HepG2 (cell line): ENCODE measurements at regions not wholly inside any gene's neighbourhood (a gene's known extent, or its start where the extent isn't known, plus 50 kb on each side); places are given as distances from the start of the nearest gene placed in this dataset.
A peak's percentile ranks its signal among the peaks of the same experiment; 100 is the strongest.

Experiments
- ARNTL ChIP-seq: sonication (generic); formaldehyde crosslinking; IDR thresholded peaks from 2 replicates; pipeline ENCODE4 v1.4.0; 2020; ENCODE audit warnings: mild to moderate bottlenecking, missing genetic modification reagents
- CBFB ChIP-seq: sonication (generic); formaldehyde crosslinking; IDR thresholded peaks from 2 replicates; pipeline ENCODE4 v1.4.0; 2020; ENCODE audit warnings: missing genetic modification reagents
- FOXK1 ChIP-seq: sonication (generic); formaldehyde crosslinking; IDR thresholded peaks from 2 replicates; pipeline ENCODE4 v1.4.0; 2020; ENCODE audit warnings: low read depth, missing genetic modification reagents, borderline replicate concordance
- HIVEP1 ChIP-seq: sonication (generic); formaldehyde crosslinking; IDR thresholded peaks from 2 replicates; pipeline ENCODE4 v1.4.0; 2020; ENCODE audit warnings: mild to moderate bottlenecking, missing genetic modification reagents
- MIER3 ChIP-seq: IDR thresholded peaks from 2 replicates; pipeline ENCODE4 v1.6.1; 2016; ENCODE audit warnings: missing compliant biosample characterization, borderline replicate concordance
- MIXL1 ChIP-seq: IDR thresholded peaks from 2 replicates; pipeline ENCODE4 v1.6.1; 2016
- MXI1 ChIP-seq: IDR thresholded peaks from 3 replicates; pipeline ENCODE4 v1.6.1; 2012; ENCODE audit warnings: low read depth, low read length, inconsistent platforms, borderline replicate concordance
- NFATC3 ChIP-seq: sonication (generic); formaldehyde crosslinking; IDR thresholded peaks from 2 replicates; pipeline ENCODE4 v1.5.1; 2020; ENCODE audit warnings: mild to moderate bottlenecking, missing genetic modification reagents
- PTBP1 ChIP-seq: fragments of 200-400 bp; formaldehyde crosslinking; IDR thresholded peaks from 2 replicates; pipeline ENCODE4 v1.6.1; 2018; ENCODE audit warnings: low read length, low read depth; ENCODE audit not compliant: poor library complexity, severe bottlenecking
- ZNF354B ChIP-seq: sonication (generic); formaldehyde crosslinking; IDR thresholded peaks from 2 replicates; pipeline ENCODE4 v1.8.0; 2022; ENCODE audit warnings: mild to moderate bottlenecking, missing genetic modification reagents
- ZNF567 ChIP-seq: sonication (generic); formaldehyde crosslinking; IDR thresholded peaks from 2 replicates; pipeline ENCODE4 v1.8.1; 2023; ENCODE audit warnings: mild to moderate bottlenecking, missing genetic modification reagents, borderline replicate concordance
- ZNF615 ChIP-seq: sonication (generic); formaldehyde crosslinking; IDR thresholded peaks from 2 replicates; pipeline ENCODE4 v1.5.0; 2020; ENCODE audit warnings: mild to moderate bottlenecking, missing genetic modification reagents, borderline replicate concordance
- ZNF660 ChIP-seq: sonication (generic); formaldehyde crosslinking; IDR thresholded peaks from 2 replicates; pipeline ENCODE4 v1.5.1; 2020; ENCODE audit warnings: mild to moderate bottlenecking, low read depth, missing genetic modification reagents, borderline replicate concordance
- ZNF691 ChIP-seq: sonication (generic); formaldehyde crosslinking; IDR thresholded peaks from 2 replicates; pipeline ENCODE4 v1.4.0; 2020; ENCODE audit warnings: missing genetic modification reagents, low read depth, mild to moderate bottlenecking, borderline replicate concordance
- TF ChIP-seq, protein P1 (sequence below): IDR thresholded peaks from 2 replicates; pipeline ENCODE4 v1.6.1; 2016; ENCODE audit warnings: missing biosample characterization, missing genetic modification reagents, low read depth
- TF ChIP-seq, protein P2 (sequence below): sonication (generic); formaldehyde crosslinking; IDR thresholded peaks from 2 replicates; pipeline ENCODE4 v1.4.0; 2020; ENCODE audit warnings: mild to moderate bottlenecking, missing genetic modification reagents
- TF ChIP-seq, protein P3 (sequence below): sonication (generic); formaldehyde crosslinking; IDR thresholded peaks from 2 replicates; pipeline ENCODE4 v1.4.0; 2020; ENCODE audit warnings: missing genetic modification reagents
- TF ChIP-seq, protein P4 (sequence below): sonication (generic); formaldehyde crosslinking; IDR thresholded peaks from 2 replicates; pipeline ENCODE4 v1.8.0; 2022; ENCODE audit warnings: mild to moderate bottlenecking, missing genetic modification reagents, moderate library complexity
- TF ChIP-seq, protein P5 (sequence below): IDR thresholded peaks from 2 replicates; pipeline ENCODE4 v1.6.1; 2016

GRCh38 chr2:206846981-206847834, 81.8 kb downstream of the FASTKD2 start (continued):
- TF ChIP-seq, protein P1, sequence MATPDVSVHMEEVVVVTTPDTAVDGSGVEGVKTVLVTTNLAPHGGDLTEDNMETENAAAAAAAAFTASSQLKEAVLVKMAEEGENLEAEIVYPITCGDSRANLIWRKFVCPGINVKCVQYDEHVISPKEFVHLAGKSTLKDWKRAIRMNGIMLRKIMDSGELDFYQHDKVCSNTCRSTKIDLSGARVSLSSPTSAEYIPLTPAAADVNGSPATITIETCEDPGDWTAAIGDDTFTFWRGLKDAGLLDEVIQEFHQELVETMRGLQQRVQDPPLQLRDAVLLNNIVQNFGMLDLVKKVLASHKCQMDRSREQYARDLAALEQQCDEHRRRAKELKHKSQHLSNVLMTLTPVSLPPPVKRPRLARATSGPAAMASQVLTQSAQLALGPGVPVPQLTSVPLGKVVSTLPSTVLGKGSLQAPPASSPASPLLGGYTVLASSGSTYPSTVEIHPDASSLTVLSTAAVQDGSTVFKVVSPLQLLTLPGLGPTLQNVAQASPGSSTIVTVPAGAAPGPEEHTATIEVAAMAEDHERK (CRISPR knock-in tag), result no peak
- TF ChIP-seq NFATC3 (CRISPR knock-in tag), result no peak
- no peak for TF ChIP-seq ZNF354B (CRISPR knock-in tag)
- TF ChIP-seq ZNF660 (CRISPR knock-in tag), result no peak
- no peak for TF ChIP-seq ZNF567 (CRISPR knock-in tag)
- TF ChIP-seq, protein P2, sequence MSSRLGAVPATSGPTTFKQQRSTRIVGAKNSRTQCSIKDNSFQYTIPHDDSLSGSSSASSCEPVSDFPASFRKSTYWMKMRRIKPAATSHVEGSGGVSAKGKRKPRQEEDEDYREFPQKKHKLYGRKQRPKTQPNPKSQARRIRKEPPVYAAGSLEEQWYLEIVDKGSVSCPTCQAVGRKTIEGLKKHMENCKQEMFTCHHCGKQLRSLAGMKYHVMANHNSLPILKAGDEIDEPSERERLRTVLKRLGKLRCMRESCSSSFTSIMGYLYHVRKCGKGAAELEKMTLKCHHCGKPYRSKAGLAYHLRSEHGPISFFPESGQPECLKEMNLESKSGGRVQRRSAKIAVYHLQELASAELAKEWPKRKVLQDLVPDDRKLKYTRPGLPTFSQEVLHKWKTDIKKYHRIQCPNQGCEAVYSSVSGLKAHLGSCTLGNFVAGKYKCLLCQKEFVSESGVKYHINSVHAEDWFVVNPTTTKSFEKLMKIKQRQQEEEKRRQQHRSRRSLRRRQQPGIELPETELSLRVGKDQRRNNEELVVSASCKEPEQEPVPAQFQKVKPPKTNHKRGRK (CRISPR knock-in tag), result no peak
- peak; percentile 83; the same call in 1 of the 2 replicates for TF ChIP-seq MIER3 (CRISPR knock-in tag)
- TF ChIP-seq PTBP1, result no peak
- TF ChIP-seq, protein P3, sequence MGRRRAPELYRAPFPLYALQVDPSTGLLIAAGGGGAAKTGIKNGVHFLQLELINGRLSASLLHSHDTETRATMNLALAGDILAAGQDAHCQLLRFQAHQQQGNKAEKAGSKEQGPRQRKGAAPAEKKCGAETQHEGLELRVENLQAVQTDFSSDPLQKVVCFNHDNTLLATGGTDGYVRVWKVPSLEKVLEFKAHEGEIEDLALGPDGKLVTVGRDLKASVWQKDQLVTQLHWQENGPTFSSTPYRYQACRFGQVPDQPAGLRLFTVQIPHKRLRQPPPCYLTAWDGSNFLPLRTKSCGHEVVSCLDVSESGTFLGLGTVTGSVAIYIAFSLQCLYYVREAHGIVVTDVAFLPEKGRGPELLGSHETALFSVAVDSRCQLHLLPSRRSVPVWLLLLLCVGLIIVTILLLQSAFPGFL (CRISPR knock-in tag), result no peak
- TF ChIP-seq, protein P4, sequence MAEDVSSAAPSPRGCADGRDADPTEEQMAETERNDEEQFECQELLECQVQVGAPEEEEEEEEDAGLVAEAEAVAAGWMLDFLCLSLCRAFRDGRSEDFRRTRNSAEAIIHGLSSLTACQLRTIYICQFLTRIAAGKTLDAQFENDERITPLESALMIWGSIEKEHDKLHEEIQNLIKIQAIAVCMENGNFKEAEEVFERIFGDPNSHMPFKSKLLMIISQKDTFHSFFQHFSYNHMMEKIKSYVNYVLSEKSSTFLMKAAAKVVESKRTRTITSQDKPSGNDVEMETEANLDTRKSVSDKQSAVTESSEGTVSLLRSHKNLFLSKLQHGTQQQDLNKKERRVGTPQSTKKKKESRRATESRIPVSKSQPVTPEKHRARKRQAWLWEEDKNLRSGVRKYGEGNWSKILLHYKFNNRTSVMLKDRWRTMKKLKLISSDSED, result no peak
- no peak for TF ChIP-seq FOXK1
- TF ChIP-seq HIVEP1 (CRISPR knock-in tag), result no peak
- no peak for TF ChIP-seq ZNF615 (CRISPR knock-in tag)
- TF ChIP-seq ARNTL (CRISPR knock-in tag), result peak; percentile 56; the same call in 1 of the 2 replicates
- no peak; the same call in 1 of the 2 replicates for TF ChIP-seq ZNF691 (CRISPR knock-in tag)
- TF ChIP-seq, protein P5, sequence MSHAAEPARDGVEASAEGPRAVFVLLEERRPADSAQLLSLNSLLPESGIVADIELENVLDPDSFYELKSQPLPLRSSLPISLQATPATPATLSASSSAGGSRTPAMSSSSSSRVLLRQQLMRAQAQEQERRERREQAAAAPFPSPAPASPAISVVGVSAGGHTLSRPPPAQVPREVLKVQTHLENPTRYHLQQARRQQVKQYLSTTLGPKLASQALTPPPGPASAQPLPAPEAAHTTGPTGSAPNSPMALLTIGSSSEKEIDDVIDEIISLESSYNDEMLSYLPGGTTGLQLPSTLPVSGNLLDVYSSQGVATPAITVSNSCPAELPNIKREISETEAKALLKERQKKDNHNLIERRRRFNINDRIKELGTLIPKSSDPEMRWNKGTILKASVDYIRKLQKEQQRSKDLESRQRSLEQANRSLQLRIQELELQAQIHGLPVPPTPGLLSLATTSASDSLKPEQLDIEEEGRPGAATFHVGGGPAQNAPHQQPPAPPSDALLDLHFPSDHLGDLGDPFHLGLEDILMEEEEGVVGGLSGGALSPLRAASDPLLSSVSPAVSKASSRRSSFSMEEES (CRISPR knock-in tag), result 0 out of 2 replicates have a peak, but pooled peaks have one; percentile 18
- TF ChIP-seq MXI1, result 0 out of 3 replicates have a peak, but pooled peaks have one; percentile 14
- TF ChIP-seq CBFB (CRISPR knock-in tag), result no peak
- TF ChIP-seq MIXL1, result 0 out of 2 replicates have a peak, but pooled peaks have one; percentile 59
